Activated CD4-positive, alpha-beta T cell treated with anti-CD3 and anti-CD28 coated beads, Interleukin-2, Interleukin-4, amounts not matched to agents 100 ng/mL and 50 ng/mL, durations not matched to agents 16 hours and 8 hours (primary cell): ENCODE measurements at regions not wholly inside any gene's neighbourhood (a gene's known extent, or its start where the extent isn't known, plus 50 kb on each side); places are given as distances from the start of the nearest gene placed in this dataset.
"Not testable (repeated sequence)": the region's sequence is repeated elsewhere in the genome, so short reads cannot be mapped to it uniquely, and the experiment has no call there.

Experiments
- DNase-seq: peaks from one replicate; pipeline ENCODE4 v3.0.0-alpha.2; 2020; ENCODE audit warnings: low spot score

- DNase-seq = no peak
These were observed 327.8 kb downstream of the CENPW start for GRCh38 chr6:126667728-126668127.

- DNase-seq = no peak
These were observed 332.7 kb downstream of the CENPW start for GRCh38 chr6:126672649-126673048.

GRCh38 chr6:126673749-126674148 is 333.8 kb downstream of the CENPW start:
- not testable (repeated sequence) for DNase-seq

- no peak for DNase-seq
These were observed 342.5 kb downstream of the CENPW start for GRCh38 chr6:126682440-126682839.

- no peak for DNase-seq
These were observed 345.3 kb downstream of the CENPW start for GRCh38 chr6:126685182-126685581.

GRCh38 chr6:126696921-126697693 is 357.2 kb downstream of the CENPW start:
- no peak for DNase-seq

- no peak for DNase-seq
These were observed 358.9 kb downstream of the CENPW start for GRCh38 chr6:126698732-126699240.

GRCh38 chr6:126701676-126702560 is 362.0 kb downstream of the CENPW start:
- DNase-seq = no peak

GRCh38 chr6:126716032-126716431 is 376.1 kb downstream of the CENPW start:
- DNase-seq = no peak

- no peak for DNase-seq
These were observed 377.1 kb downstream of the CENPW start for GRCh38 chr6:126716826-126717509.

- DNase-seq = no peak
These were observed 378.8 kb downstream of the CENPW start for GRCh38 chr6:126718600-126719327.

GRCh38 chr6:126720304-126720703 is 380.4 kb downstream of the CENPW start:
- DNase-seq = no peak

- no peak for DNase-seq
These were observed 381.8 kb downstream of the CENPW start for GRCh38 chr6:126721581-126722160.

GRCh38 chr6:126722411-126722810 is 382.5 kb downstream of the CENPW start:
- DNase-seq = no peak

- no peak for DNase-seq
These were observed 383.7 kb downstream of the CENPW start for GRCh38 chr6:126723541-126724170.

GRCh38 chr6:126724821-126725220 is 384.9 kb downstream of the CENPW start:
- DNase-seq = no peak

GRCh38 chr6:126726454-126726853 is 386.5 kb downstream of the CENPW start:
- DNase-seq = not testable (repeated sequence)

GRCh38 chr6:126738146-126738545 is 380.3 kb upstream of the RSPO3 start:
- DNase-seq = no peak

GRCh38 chr6:126738641-126739040 is 379.8 kb upstream of the RSPO3 start:
- DNase-seq = no peak

GRCh38 chr6:126743076-126743475 is 375.4 kb upstream of the RSPO3 start:
- no peak for DNase-seq
